ENCODE measurements at regions not wholly inside any gene's neighbourhood (a gene's known extent, or its start where the extent isn't known, plus 50 kb on each side); places are given as distances from the start of the nearest gene placed in this dataset.

- H3K9me3 ChIP-seq (ENCODE audit: control insufficient read depth in 2 of 2, low read length in 2 of 2): no peaks in the 10 kb centered on the region
- H3K4me1 ChIP-seq (ENCODE audit: control insufficient read depth, insufficient read depth, low read length): no peaks in the 10 kb centered on the region
- H3K36me3 ChIP-seq (ENCODE audit: control insufficient read depth in 2 of 2, insufficient read depth in 2 of 2, low read length in 2 of 2): no peaks in the 10 kb centered on the region
- H3K4me3 ChIP-seq (ENCODE audit: low read length in 2 of 2): no peak overlapping the region
- H3K27me3 ChIP-seq (ENCODE audit: control insufficient read depth in 1 of 2, insufficient read depth in 2 of 2, low read length in 2 of 2): no peaks in the 10 kb centered on the region
- no peak overlapping the region for H3K9ac ChIP-seq (ENCODE audit: low read length in 2 of 2)
- no peak overlapping the region for H3K27ac ChIP-seq (ENCODE audit: low read length)
These were observed 114.7 kb upstream of the EEA1 start for GRCh38 chr12:93043877-93044209.

GRCh38 chr12:93047118-93047517 is 118.0 kb upstream of the EEA1 start:
- Histone ChIP-seq H3K9me3 (ENCODE audit: control insufficient read depth in 2 of 2, low read length in 2 of 2) (no peaks in the 10 kb centered on the region), H3K9ac (ENCODE audit: low read length in 2 of 2) (no peak overlapping the region), H3K36me3 (ENCODE audit: control insufficient read depth in 2 of 2, insufficient read depth in 2 of 2, low read length in 2 of 2) (no peaks in the 10 kb centered on the region), H3K27me3 (ENCODE audit: control insufficient read depth in 1 of 2, insufficient read depth in 2 of 2, low read length in 2 of 2) (no peaks in the 10 kb centered on the region), H3K4me3 (ENCODE audit: low read length in 2 of 2) (no peak overlapping the region), H3K4me1 (ENCODE audit: control insufficient read depth, insufficient read depth, low read length) (no peaks in the 10 kb centered on the region), H3K27ac (ENCODE audit: low read length) (no peak overlapping the region)

- Histone ChIP-seq H3K9ac (ENCODE audit: low read length in 2 of 2) (no peak overlapping the region), H3K4me1 (ENCODE audit: control insufficient read depth, insufficient read depth, low read length) (no peaks in the 10 kb centered on the region), H3K9me3 (ENCODE audit: control insufficient read depth in 2 of 2, low read length in 2 of 2) (no peaks in the 10 kb centered on the region), H3K36me3 (ENCODE audit: control insufficient read depth in 2 of 2, insufficient read depth in 2 of 2, low read length in 2 of 2) (no peaks in the 10 kb centered on the region), H3K27me3 (ENCODE audit: control insufficient read depth in 1 of 2, insufficient read depth in 2 of 2, low read length in 2 of 2) (no peaks in the 10 kb centered on the region), H3K4me3 (ENCODE audit: low read length in 2 of 2) (no peak overlapping the region), H3K27ac (ENCODE audit: low read length) (no peak overlapping the region)
These were observed 119.6 kb upstream of the EEA1 start for GRCh38 chr12:93048656-93049055.

GRCh38 chr12:93050026-93050747 is 121.1 kb upstream of the EEA1 start:
- Histone ChIP-seq H3K4me1 (ENCODE audit: control insufficient read depth, insufficient read depth, low read length) (no peaks in the 10 kb centered on the region), H3K9me3 (ENCODE audit: control insufficient read depth in 2 of 2, low read length in 2 of 2) (no peaks in the 10 kb centered on the region), H3K27me3 (ENCODE audit: control insufficient read depth in 1 of 2, insufficient read depth in 2 of 2, low read length in 2 of 2) (no peaks in the 10 kb centered on the region), H3K4me3 (ENCODE audit: low read length in 2 of 2) (no peak overlapping the region), H3K27ac (ENCODE audit: low read length) (no peak overlapping the region), H3K9ac (ENCODE audit: low read length in 2 of 2) (no peak overlapping the region), H3K36me3 (ENCODE audit: control insufficient read depth in 2 of 2, insufficient read depth in 2 of 2, low read length in 2 of 2) (no peaks in the 10 kb centered on the region)

GRCh38 chr12:93050748-93051081 is 121.6 kb upstream of the EEA1 start:
- H3K4me1 ChIP-seq (ENCODE audit: control insufficient read depth, insufficient read depth, low read length): no peaks in the 10 kb centered on the region
- H3K27ac ChIP-seq (ENCODE audit: low read length): no peak overlapping the region
- H3K4me3 ChIP-seq (ENCODE audit: low read length in 2 of 2): no peak overlapping the region

GRCh38 chr12:93054021-93054420 is 124.9 kb upstream of the EEA1 start:
- no peaks in the 10 kb centered on the region for H3K4me1 ChIP-seq (ENCODE audit: control insufficient read depth, insufficient read depth, low read length)
- no peaks in the 10 kb centered on the region for H3K9me3 ChIP-seq (ENCODE audit: control insufficient read depth in 2 of 2, low read length in 2 of 2)
- no peak overlapping the region for H3K27ac ChIP-seq (ENCODE audit: low read length)
- no peaks in the 10 kb centered on the region for H3K36me3 ChIP-seq (ENCODE audit: control insufficient read depth in 2 of 2, insufficient read depth in 2 of 2, low read length in 2 of 2)
- no peak overlapping the region for H3K4me3 ChIP-seq (ENCODE audit: low read length in 2 of 2)
- H3K9ac ChIP-seq (ENCODE audit: low read length in 2 of 2): no peak overlapping the region
- H3K27me3 ChIP-seq (ENCODE audit: control insufficient read depth in 1 of 2, insufficient read depth in 2 of 2, low read length in 2 of 2): no peaks in the 10 kb centered on the region

More at GRCh38 chr12:93050748-93051081, 121.6 kb upstream of the EEA1 start:
- H3K9me3 ChIP-seq (ENCODE audit: control insufficient read depth in 2 of 2, low read length in 2 of 2): no peaks in the 10 kb centered on the region
- no peaks in the 10 kb centered on the region for H3K36me3 ChIP-seq (ENCODE audit: control insufficient read depth in 2 of 2, insufficient read depth in 2 of 2, low read length in 2 of 2)
- no peaks in the 10 kb centered on the region for H3K27me3 ChIP-seq (ENCODE audit: control insufficient read depth in 1 of 2, insufficient read depth in 2 of 2, low read length in 2 of 2)
- no peak overlapping the region for H3K9ac ChIP-seq (ENCODE audit: low read length in 2 of 2)

- Histone ChIP-seq H3K9ac (ENCODE audit: low read length in 2 of 2) (no peak overlapping the region), H3K9me3 (ENCODE audit: control insufficient read depth in 2 of 2, low read length in 2 of 2) (no peaks in the 10 kb centered on the region)
These were observed 126.1 kb upstream of the EEA1 start for GRCh38 chr12:93055221-93055620.

GRCh38 chr12:93056971-93057535 is 128.0 kb upstream of the EEA1 start:
- Histone ChIP-seq H3K27ac (ENCODE audit: low read length) (no peak overlapping the region), H3K9ac (ENCODE audit: low read length in 2 of 2) (no peak overlapping the region), H3K4me1 (ENCODE audit: control insufficient read depth, insufficient read depth, low read length) (peaks cover 22% of the 10 kb centered on the region), H3K27me3 (ENCODE audit: control insufficient read depth in 1 of 2, insufficient read depth in 2 of 2, low read length in 2 of 2) (no peaks in the 10 kb centered on the region), H3K9me3 (ENCODE audit: control insufficient read depth in 2 of 2, low read length in 2 of 2) (no peaks in the 10 kb centered on the region), H3K4me3 (ENCODE audit: low read length in 2 of 2) (no peak overlapping the region), H3K36me3 (ENCODE audit: control insufficient read depth in 2 of 2, insufficient read depth in 2 of 2, low read length in 2 of 2) (no peaks in the 10 kb centered on the region)

More at GRCh38 chr12:93055221-93055620, 126.1 kb upstream of the EEA1 start:
- no peak overlapping the region for H3K27ac ChIP-seq (ENCODE audit: low read length)
- no peak overlapping the region for H3K4me3 ChIP-seq (ENCODE audit: low read length in 2 of 2)
- H3K36me3 ChIP-seq (ENCODE audit: control insufficient read depth in 2 of 2, insufficient read depth in 2 of 2, low read length in 2 of 2): no peaks in the 10 kb centered on the region
- H3K27me3 ChIP-seq (ENCODE audit: control insufficient read depth in 1 of 2, insufficient read depth in 2 of 2, low read length in 2 of 2): no peaks in the 10 kb centered on the region
- H3K4me1 ChIP-seq (ENCODE audit: control insufficient read depth, insufficient read depth, low read length): peaks cover 5% of the 10 kb centered on the region

GRCh38 chr12:93058280-93058679 is 129.2 kb upstream of the EEA1 start:
- H3K27me3 ChIP-seq (ENCODE audit: control insufficient read depth in 1 of 2, insufficient read depth in 2 of 2, low read length in 2 of 2): no peaks in the 10 kb centered on the region
- H3K36me3 ChIP-seq (ENCODE audit: control insufficient read depth in 2 of 2, insufficient read depth in 2 of 2, low read length in 2 of 2): no peaks in the 10 kb centered on the region
- H3K4me3 ChIP-seq (ENCODE audit: low read length in 2 of 2): no peak overlapping the region
- peaks cover 26% of the 10 kb centered on the region for H3K4me1 ChIP-seq (ENCODE audit: control insufficient read depth, insufficient read depth, low read length)
- H3K27ac ChIP-seq (ENCODE audit: low read length): no peak overlapping the region
- no peaks in the 10 kb centered on the region for H3K9me3 ChIP-seq (ENCODE audit: control insufficient read depth in 2 of 2, low read length in 2 of 2)
- no peak overlapping the region for H3K9ac ChIP-seq (ENCODE audit: low read length in 2 of 2)

- Histone ChIP-seq H3K27ac (ENCODE audit: low read length) (no peak overlapping the region), H3K9ac (ENCODE audit: low read length in 2 of 2) (no peak overlapping the region), H3K36me3 (ENCODE audit: control insufficient read depth in 2 of 2, insufficient read depth in 2 of 2, low read length in 2 of 2) (no peaks in the 10 kb centered on the region), H3K27me3 (ENCODE audit: control insufficient read depth in 1 of 2, insufficient read depth in 2 of 2, low read length in 2 of 2) (no peaks in the 10 kb centered on the region), H3K4me1 (ENCODE audit: control insufficient read depth, insufficient read depth, low read length) (peaks cover 26% of the 10 kb centered on the region), H3K4me3 (ENCODE audit: low read length in 2 of 2) (no peak overlapping the region), H3K9me3 (ENCODE audit: control insufficient read depth in 2 of 2, low read length in 2 of 2) (no peaks in the 10 kb centered on the region)
These were observed 130.2 kb upstream of the EEA1 start for GRCh38 chr12:93059288-93059687.

- Histone ChIP-seq H3K27me3 (ENCODE audit: control insufficient read depth in 1 of 2, insufficient read depth in 2 of 2, low read length in 2 of 2) (no peaks in the 10 kb centered on the region), H3K4me3 (ENCODE audit: low read length in 2 of 2) (no peak overlapping the region), H3K4me1 (ENCODE audit: control insufficient read depth, insufficient read depth, low read length) (peaks cover 28% of the 10 kb centered on the region), H3K27ac (ENCODE audit: low read length) (peak overlapping the region; percentile 69), H3K9ac (ENCODE audit: low read length in 2 of 2) (no peak overlapping the region), H3K9me3 (ENCODE audit: control insufficient read depth in 2 of 2, low read length in 2 of 2) (no peaks in the 10 kb centered on the region), H3K36me3 (ENCODE audit: control insufficient read depth in 2 of 2, insufficient read depth in 2 of 2, low read length in 2 of 2) (no peaks in the 10 kb centered on the region)
These were observed 131.0 kb upstream of the EEA1 start for GRCh38 chr12:93059925-93060665.
